ENCODE measurements at regions not wholly inside any gene's neighbourhood (a gene's known extent, or its start where the extent isn't known, plus 50 kb on each side); places are given as distances from the start of the nearest gene placed in this dataset.
"Not testable (repeated sequence)": the region's sequence is repeated elsewhere in the genome, so short reads cannot be mapped to it uniquely, and the experiment has no call there.

- H4K91ac ChIP-seq (ENCODE audit: low read length), result no peak overlapping the region
- H4K8ac ChIP-seq (ENCODE audit: low read length), result no peak overlapping the region
- H2BK5ac ChIP-seq (ENCODE audit: low read depth, low read length, poor library complexity, severe bottlenecking), result no peak overlapping the region
- H2AK5ac ChIP-seq (ENCODE audit: low read length, severe bottlenecking), result no peak overlapping the region
- H3K79me1 ChIP-seq (replicated peaks; ENCODE audit: low read length, poor library complexity, severe bottlenecking), result no peaks in the 10 kb centered on the region
- no peak overlapping the region for H3K4me2 ChIP-seq (ENCODE audit: low read length, poor library complexity, severe bottlenecking)
- H2BK12ac ChIP-seq (ENCODE audit: low read length in 2 of 2), result no peak overlapping the region
- no peak overlapping the region for H3K14ac ChIP-seq (ENCODE audit: low read length in 2 of 2)
- no peak overlapping the region for H2BK120ac ChIP-seq (ENCODE audit: low read depth, low read length)
- H3K18ac ChIP-seq (ENCODE audit: low read depth in 1 of 2, low read length in 2 of 2), result no peak overlapping the region
- no peak overlapping the region for H3K4ac ChIP-seq (ENCODE audit: low read depth in 1 of 2, low read length in 2 of 2)
- no peaks in the 10 kb centered on the region for H3K9me3 ChIP-seq (ENCODE audit: control insufficient read depth, low read length)
- H3K4me3 ChIP-seq (ENCODE audit: insufficient read depth in 1 of 2, low read depth in 1 of 2, low read length in 2 of 2), result no peak overlapping the region
- H3K27me3 ChIP-seq (ENCODE audit: control insufficient read depth in 1 of 2, insufficient read depth in 1 of 2, low read length in 2 of 2), result no peaks in the 10 kb centered on the region
- no peak for DNase-seq
- H3K36me3 ChIP-seq (ENCODE audit: control insufficient read depth in 1 of 2, insufficient read depth in 2 of 2, low read depth in 1 of 2, low read length in 2 of 2), result no peaks in the 10 kb centered on the region
- no peak overlapping the region for H2AFZ ChIP-seq (ENCODE audit: low read depth, low read length)
- H2BK15ac ChIP-seq (ENCODE audit: low read depth, poor library complexity, severe bottlenecking), result no peak overlapping the region
- no peaks in the 10 kb centered on the region for H3K4me1 ChIP-seq (ENCODE audit: control insufficient read depth, insufficient read depth, low read depth, low read length)
- no peak overlapping the region for H3K27ac ChIP-seq (ENCODE audit: low read length, poor library complexity, severe bottlenecking)
- H3K9ac ChIP-seq (ENCODE audit: low read length), result no peak overlapping the region
- H3K23ac ChIP-seq (ENCODE audit: low read length in 2 of 2), result no peak overlapping the region
Observed at GRCh38 chr4:167873496-167873895, 218.8 kb upstream of the ANXA10 start.

DNA sequence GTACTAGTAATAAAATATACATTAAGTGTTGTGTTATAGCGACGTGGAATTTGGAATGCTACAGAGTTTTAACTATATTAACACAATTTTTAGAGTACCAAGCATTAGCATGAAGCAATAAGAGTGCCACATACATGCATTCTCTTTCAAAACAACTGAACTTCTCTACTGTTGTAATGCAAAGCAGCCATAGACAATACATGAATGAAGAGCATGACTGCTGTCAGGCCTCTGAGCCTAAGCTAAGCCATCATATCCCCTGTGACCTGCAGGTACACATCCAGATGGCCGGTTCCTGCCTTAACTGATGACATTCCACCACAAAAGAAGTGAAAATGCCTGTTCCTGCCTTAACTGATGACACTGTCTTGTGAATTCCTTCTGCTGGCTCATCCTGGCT is 216.2 kb upstream of the ANXA10 start:
- not testable (repeated sequence) for H2AK5ac ChIP-seq (ENCODE audit: low read length, severe bottlenecking); H2AFZ ChIP-seq (ENCODE audit: low read depth, low read length); H2BK15ac ChIP-seq (ENCODE audit: low read depth, poor library complexity, severe bottlenecking); H4K91ac ChIP-seq (ENCODE audit: low read length); H3K4ac ChIP-seq (ENCODE audit: low read depth in 1 of 2, low read length in 2 of 2); DNase-seq; H3K14ac ChIP-seq (ENCODE audit: low read length in 2 of 2); H4K8ac ChIP-seq (ENCODE audit: low read length); H3K23ac ChIP-seq (ENCODE audit: low read length in 2 of 2); H3K9me3 ChIP-seq (ENCODE audit: control insufficient read depth, low read length); H3K4me3 ChIP-seq (ENCODE audit: insufficient read depth in 1 of 2, low read depth in 1 of 2, low read length in 2 of 2); H3K4me2 ChIP-seq (ENCODE audit: low read length, poor library complexity, severe bottlenecking); H3K27me3 ChIP-seq (ENCODE audit: control insufficient read depth in 1 of 2, insufficient read depth in 1 of 2, low read length in 2 of 2); H2BK12ac ChIP-seq (ENCODE audit: low read length in 2 of 2); H3K18ac ChIP-seq (ENCODE audit: low read depth in 1 of 2, low read length in 2 of 2); H3K9ac ChIP-seq (ENCODE audit: low read length); H3K4me1 ChIP-seq (ENCODE audit: control insufficient read depth, insufficient read depth, low read depth, low read length); H2BK120ac ChIP-seq (ENCODE audit: low read depth, low read length); H2BK5ac ChIP-seq (ENCODE audit: low read depth, low read length, poor library complexity, severe bottlenecking); H3K27ac ChIP-seq (ENCODE audit: low read length, poor library complexity, severe bottlenecking); H3K36me3 ChIP-seq (ENCODE audit: control insufficient read depth in 1 of 2, insufficient read depth in 2 of 2, low read depth in 1 of 2, low read length in 2 of 2); H3K79me1 ChIP-seq (replicated peaks; ENCODE audit: low read length, poor library complexity, severe bottlenecking)
- 85% methylated on average over 1 of the region's 3 CpGs for WGBS

GRCh38 chr4:167877826-167878225 is 214.5 kb upstream of the ANXA10 start:
- not testable (repeated sequence) for H3K36me3 ChIP-seq (ENCODE audit: control insufficient read depth in 1 of 2, insufficient read depth in 2 of 2, low read depth in 1 of 2, low read length in 2 of 2); H4K8ac ChIP-seq (ENCODE audit: low read length); H3K4me3 ChIP-seq (ENCODE audit: insufficient read depth in 1 of 2, low read depth in 1 of 2, low read length in 2 of 2); H3K27me3 ChIP-seq (ENCODE audit: control insufficient read depth in 1 of 2, insufficient read depth in 1 of 2, low read length in 2 of 2); H2AFZ ChIP-seq (ENCODE audit: low read depth, low read length); H3K9ac ChIP-seq (ENCODE audit: low read length); H2BK15ac ChIP-seq (ENCODE audit: low read depth, poor library complexity, severe bottlenecking); H3K9me3 ChIP-seq (ENCODE audit: control insufficient read depth, low read length); H2AK5ac ChIP-seq (ENCODE audit: low read length, severe bottlenecking); H3K14ac ChIP-seq (ENCODE audit: low read length in 2 of 2); H3K27ac ChIP-seq (ENCODE audit: low read length, poor library complexity, severe bottlenecking); H4K91ac ChIP-seq (ENCODE audit: low read length); DNase-seq; H2BK5ac ChIP-seq (ENCODE audit: low read depth, low read length, poor library complexity, severe bottlenecking); H3K4me1 ChIP-seq (ENCODE audit: control insufficient read depth, insufficient read depth, low read depth, low read length); H3K79me1 ChIP-seq (replicated peaks; ENCODE audit: low read length, poor library complexity, severe bottlenecking); H3K23ac ChIP-seq (ENCODE audit: low read length in 2 of 2); H3K4ac ChIP-seq (ENCODE audit: low read depth in 1 of 2, low read length in 2 of 2); H3K4me2 ChIP-seq (ENCODE audit: low read length, poor library complexity, severe bottlenecking); H2BK12ac ChIP-seq (ENCODE audit: low read length in 2 of 2); H3K18ac ChIP-seq (ENCODE audit: low read depth in 1 of 2, low read length in 2 of 2); H2BK120ac ChIP-seq (ENCODE audit: low read depth, low read length)
- 74% methylated on average over 8 of the region's 8 CpGs for WGBS

DNA sequence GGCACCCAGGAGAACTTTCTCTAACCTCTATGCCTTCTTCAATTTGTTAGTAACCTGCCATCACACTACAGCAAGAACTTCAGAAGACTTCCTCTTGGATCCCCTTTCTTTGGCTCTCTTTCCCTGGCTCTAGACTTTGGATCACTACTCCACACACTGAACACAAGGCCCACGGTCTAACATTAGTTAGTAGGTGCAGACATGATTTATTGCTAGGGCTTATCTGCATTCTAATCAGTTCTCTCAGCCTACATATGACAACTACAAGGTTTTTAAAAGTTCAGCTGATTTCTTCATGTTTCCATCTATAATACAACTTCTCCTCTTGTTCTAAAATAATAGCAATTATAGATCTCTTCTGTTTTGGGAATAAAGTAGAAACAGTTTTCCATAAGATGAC is 209.1 kb upstream of the ANXA10 start:
- no peak overlapping the region for H4K91ac ChIP-seq (ENCODE audit: low read length)
- no peak overlapping the region for H3K4me2 ChIP-seq (ENCODE audit: low read length, poor library complexity, severe bottlenecking)
- no peak overlapping the region for H3K4me3 ChIP-seq (ENCODE audit: insufficient read depth in 1 of 2, low read depth in 1 of 2, low read length in 2 of 2)
- H2BK5ac ChIP-seq (ENCODE audit: low read depth, low read length, poor library complexity, severe bottlenecking), result no peak overlapping the region
- no peaks in the 10 kb centered on the region for H3K79me1 ChIP-seq (replicated peaks; ENCODE audit: low read length, poor library complexity, severe bottlenecking)
- H3K9me3 ChIP-seq (ENCODE audit: control insufficient read depth, low read length), result no peaks in the 10 kb centered on the region
- H3K27ac ChIP-seq (ENCODE audit: low read length, poor library complexity, severe bottlenecking), result no peak overlapping the region
- no CpG with 5 or more reads among the region's 1 CpG for WGBS
- H3K18ac ChIP-seq (ENCODE audit: low read depth in 1 of 2, low read length in 2 of 2), result no peak overlapping the region
- no peaks in the 10 kb centered on the region for H3K36me3 ChIP-seq (ENCODE audit: control insufficient read depth in 1 of 2, insufficient read depth in 2 of 2, low read depth in 1 of 2, low read length in 2 of 2)
- H3K23ac ChIP-seq (ENCODE audit: low read length in 2 of 2), result no peak overlapping the region
- no peak overlapping the region for H4K8ac ChIP-seq (ENCODE audit: low read length)
- H3K27me3 ChIP-seq (ENCODE audit: control insufficient read depth in 1 of 2, insufficient read depth in 1 of 2, low read length in 2 of 2), result no peaks in the 10 kb centered on the region
- no peak overlapping the region for H2BK15ac ChIP-seq (ENCODE audit: low read depth, poor library complexity, severe bottlenecking)
- H2BK120ac ChIP-seq (ENCODE audit: low read depth, low read length), result no peak overlapping the region
- H3K14ac ChIP-seq (ENCODE audit: low read length in 2 of 2), result no peak overlapping the region
- H3K4ac ChIP-seq (ENCODE audit: low read depth in 1 of 2, low read length in 2 of 2), result no peak overlapping the region
- no peaks in the 10 kb centered on the region for H3K4me1 ChIP-seq (ENCODE audit: control insufficient read depth, insufficient read depth, low read depth, low read length)
- no peak for DNase-seq
- H2BK12ac ChIP-seq (ENCODE audit: low read length in 2 of 2), result no peak overlapping the region
- H2AFZ ChIP-seq (ENCODE audit: low read depth, low read length), result no peak overlapping the region
- H2AK5ac ChIP-seq (ENCODE audit: low read length, severe bottlenecking), result no peak overlapping the region
- H3K9ac ChIP-seq (ENCODE audit: low read length), result no peak overlapping the region
